T-cell (primary cell): ENCODE measurements at regions not wholly inside any gene's neighbourhood (a gene's known extent, or its start where the extent isn't known, plus 50 kb on each side); places are given as distances from the start of the nearest gene placed in this dataset.

Experiments used
- ATAC-seq, 4 experiments: fragments of 200-7000 bp in 3 of 4; fragments of 150-1000 bp in 1 of 4; cut with Tn5 transposase; replicated peaks in 1 of 4; 1 replicate in 3 of 4; 2 replicates in 1 of 4; pipeline ENCODE4 v1.10.0; 2021; ENCODE audit warnings: moderate library complexity in 3 of 4, mild to moderate bottlenecking in 2 of 4, moderate number of reproducible peaks in 1 of 4
- CTCF ChIA-PET, 2 donors: fragments of 300-600 bp; sonication (Branson Sonifier 250); formaldehyde crosslinking; loops; one replicate each; lab custom pipeline; 2022; ENCODE audit warnings: antibody characterized with exemption in 2 of 2; lab: Charles Lee
- POLR2A ChIA-PET, 2 donors: fragments of 300-600 bp; sonication (Branson Sonifier 250); formaldehyde crosslinking; loops; one replicate each; lab custom pipeline; 2022; ENCODE audit warnings: antibody characterized with exemption in 2 of 2; lab: Charles Lee
- DNase-seq, 35 experiments: peaks; one replicate each; pipeline versions ENCODE4 v3.0.0 to v3.0.0-alpha.2; 2013 to 2023
- H3K27ac ChIP-seq: one replicate; pipeline ENCODE4 v1.5.1; 2013; ENCODE audit warnings: low read length
- H3K27me3 ChIP-seq, 2 experiments: replicated peaks in 1 of 2; 1 replicate in 1 of 2; 2 replicates in 1 of 2; pipeline versions ENCODE4 v1.6.1 to v1.7.0; 2013; ENCODE audit warnings: low read length in 1 of 2, mixed read lengths in 1 of 2; ENCODE audit not compliant: control insufficient read depth in 2 of 2, insufficient read depth in 2 of 2; ENCODE audit errors: extremely low read depth in 1 of 2
- H3K36me3 ChIP-seq, 2 donors: 1 replicate in 1 of 2; 2 replicates in 1 of 2; pipeline versions ENCODE4 v1.6.1 to v1.7.0; 2013; ENCODE audit warnings: low read length in 1 of 2; ENCODE audit not compliant: control insufficient read depth in 2 of 2, insufficient read depth in 1 of 2; ENCODE audit errors: extremely low read depth in 1 of 2
- H3K4me1 ChIP-seq, 2 experiments: 1 replicate in 1 of 2; 2 replicates in 1 of 2; pipeline versions ENCODE4 v1.6.1 to v1.7.0; 2013; ENCODE audit warnings: low read length in 2 of 2, mixed read lengths in 1 of 2; ENCODE audit not compliant: insufficient read depth in 2 of 2, control insufficient read depth in 1 of 2; ENCODE audit errors: extremely low read depth in 1 of 2
- H3K4me3 ChIP-seq, 2 donors: 1 replicate in 1 of 2; 2 replicates in 1 of 2; pipeline versions ENCODE4 v1.5.1 to v1.7.0; 2013; ENCODE audit warnings: mild to moderate bottlenecking in 2 of 2, low read length in 1 of 2, moderate library complexity in 1 of 2; ENCODE audit not compliant: control insufficient read depth in 1 of 2; ENCODE audit errors: extremely low read depth in 1 of 2
- H3K9me3 ChIP-seq: 2 replicates; pipeline ENCODE4 v1.7.0; 2013
- H3K27ac Mint-ChIP-seq, 2 donors: one replicate each; pipeline ENCODE4 v1.8.0; 2020 to 2021; ENCODE audit warnings: mild to moderate bottlenecking in 2 of 2, mixed read lengths in 2 of 2
- H3K27me3 Mint-ChIP-seq, 2 donors: one replicate each; pipeline ENCODE4 v1.8.0; 2021 to 2022; ENCODE audit warnings: mixed read lengths in 2 of 2
- H3K36me3 Mint-ChIP-seq: one replicate; pipeline ENCODE4 v1.8.0; 2021; ENCODE audit warnings: mixed read lengths
- H3K4me1 Mint-ChIP-seq, 3 donors: one replicate each; pipeline ENCODE4 v1.8.0; 2020 to 2022; ENCODE audit warnings: mixed read lengths in 3 of 3, mild to moderate bottlenecking in 1 of 3
- H3K4me3 Mint-ChIP-seq, 3 donors: one replicate each; pipeline ENCODE4 v1.8.0; 2020 to 2022; ENCODE audit warnings: mild to moderate bottlenecking in 3 of 3, mixed read lengths in 3 of 3, moderate library complexity in 3 of 3
- H3K9me3 Mint-ChIP-seq, 3 donors: one replicate each; pipeline ENCODE4 v1.8.0; 2020 to 2022; ENCODE audit warnings: mixed read lengths in 3 of 3
- WGBS: methylation state at CpG from one replicate; pipeline ENCODE4 v1.1.5; 2013; ENCODE audit warnings: missing lambda C conversion rate; ENCODE audit not compliant: insufficient coverage; 5-methylcytosine and 5-hydroxymethylcytosine counted together

- peaks cover 0 to 3% of the 10 kb centered on the region in 2 experiments for H3K27me3 ChIP-seq
- no peaks in the 10 kb centered on the region for H3K4me1 ChIP-seq
- Mint-ChIP-seq H3K4me1 (no peaks in the 10 kb centered on the region), H3K9me3 (no peaks in the 10 kb centered on the region), H3K36me3 (no peaks in the 10 kb centered on the region), H3K4me3 (no peak overlapping the region), H3K27me3 (peaks cover 13% of the 10 kb centered on the region in 2 donors), H3K27ac (no peak overlapping the region)
- H3K36me3 ChIP-seq = no peaks in the 10 kb centered on the region
- no peak overlapping the region for H3K4me3 ChIP-seq
- 73% methylated on average over 5 of the region's 5 CpGs for WGBS
- ChIA-PET POLR2A (no interaction called here), CTCF (interaction anchor here in 1 of 2 donors (0.8 kb wide), 1 partner anchor 12 kb away, joined by 3 read pairs; no protein-coding TSS in a partner anchor)
- ATAC-seq (no peak), DNase-seq (no peak)
- H3K9me3 ChIP-seq = no peaks in the 10 kb centered on the region
- H3K27ac ChIP-seq = no peak overlapping the region
Observed at GRCh38 chr20:56155625-56156024, 92.9 kb upstream of the MC3R start.

GRCh38 chr20:56157530-56158203 lies 90.9 kb upstream of the MC3R start:
- no peaks in the 10 kb centered on the region for H3K9me3 ChIP-seq
- ChIA-PET POLR2A (no interaction called here), CTCF (interaction anchor here in 1 of 2 donors (0.6 kb wide), 1 partner anchor 9 kb away, joined by 4 read pairs; no protein-coding TSS in a partner anchor)
- 70% methylated on average over 4 of the region's 12 CpGs for WGBS
- H3K36me3 Mint-ChIP-seq = no peaks in the 10 kb centered on the region
- H3K27ac Mint-ChIP-seq = no peak overlapping the region
- H3K27me3 Mint-ChIP-seq = peaks cover 14 to 20% of the 10 kb centered on the region in 2 donors
- no peak overlapping the region for H3K4me3 Mint-ChIP-seq
- no peak overlapping the region for H3K27ac ChIP-seq
- peaks cover 0 to 3% of the 10 kb centered on the region in 2 experiments for H3K27me3 ChIP-seq
- H3K36me3 ChIP-seq = no peaks in the 10 kb centered on the region
- DNase-seq = no peak
- H3K9me3 Mint-ChIP-seq = no peaks in the 10 kb centered on the region
- no peaks in the 10 kb centered on the region for H3K4me1 Mint-ChIP-seq
- ATAC-seq = no peak
- no peaks in the 10 kb centered on the region for H3K4me1 ChIP-seq
- no peak overlapping the region for H3K4me3 ChIP-seq

- ChIA-PET POLR2A (no interaction called here), CTCF (interaction anchor here in 1 of 2 donors (0.6 kb wide), 1 partner anchor 9 kb away, joined by 4 read pairs; no protein-coding TSS in a partner anchor)
- H3K9me3 Mint-ChIP-seq = no peaks in the 10 kb centered on the region
- Histone ChIP-seq H3K9me3 (no peaks in the 10 kb centered on the region), H3K4me1 (no peaks in the 10 kb centered on the region), H3K36me3 (no peaks in the 10 kb centered on the region), H3K27ac (no peak overlapping the region), H3K27me3 (peaks cover 0 to 3% of the 10 kb centered on the region in 2 experiments), H3K4me3 (no peak overlapping the region)
- ATAC-seq = no peak
- WGBS = no CpG with 5 or more reads among the region's 1 CpG
- no peak for DNase-seq
- H3K4me1 Mint-ChIP-seq = no peaks in the 10 kb centered on the region
- H3K27ac Mint-ChIP-seq = no peak overlapping the region
- H3K4me3 Mint-ChIP-seq = no peak overlapping the region
- no peaks in the 10 kb centered on the region for H3K36me3 Mint-ChIP-seq
- peaks cover 14 to 24% of the 10 kb centered on the region in 2 donors for H3K27me3 Mint-ChIP-seq
Observed at GRCh38 chr20:56158489-56158888, 90.0 kb upstream of the MC3R start.

GRCh38 chr20:56160956-56161355 lies 87.6 kb upstream of the MC3R start:
- Histone ChIP-seq H3K27me3 (peaks cover 0 to 3% of the 10 kb centered on the region in 2 experiments), H3K27ac (no peak overlapping the region), H3K36me3 (no peaks in the 10 kb centered on the region), H3K4me3 (no peak overlapping the region), H3K4me1 (no peaks in the 10 kb centered on the region), H3K9me3 (no peaks in the 10 kb centered on the region)
- Mint-ChIP-seq H3K36me3 (no peaks in the 10 kb centered on the region), H3K4me3 (no peak overlapping the region), H3K27ac (no peak overlapping the region), H3K9me3 (peaks cover 0 to 3% (median 0%) of the 10 kb centered on the region in 3 donors), H3K27me3 (peaks cover 10 to 21% of the 10 kb centered on the region in 2 donors), H3K4me1 (no peaks in the 10 kb centered on the region)
- ATAC-seq = no peak
- no peak for DNase-seq
- WGBS = 51% methylated on average over 5 of the region's 6 CpGs
- ChIA-PET CTCF (interaction anchor here in 1 of 2 donors (0.7 kb wide), 1 partner anchor 161 kb away, joined by 3 read pairs; no protein-coding TSS in a partner anchor), POLR2A (no interaction called here)

GRCh38 chr20:56163806-56164205 lies 84.7 kb upstream of the MC3R start:
- POLR2A ChIA-PET = no interaction called here
- Histone ChIP-seq H3K9me3 (no peaks in the 10 kb centered on the region), H3K4me3 (no peak overlapping the region), H3K36me3 (no peaks in the 10 kb centered on the region), H3K27ac (no peak overlapping the region), H3K27me3 (peaks cover 0 to 3% of the 10 kb centered on the region in 2 experiments), H3K4me1 (no peaks in the 10 kb centered on the region)
- H3K27ac Mint-ChIP-seq = no peak overlapping the region
- DNase-seq (no peak), ATAC-seq (no peak)
- CTCF ChIA-PET = no interaction called here
- peaks cover 0 to 4% (median 0%) of the 10 kb centered on the region in 3 donors for H3K9me3 Mint-ChIP-seq
- H3K27me3 Mint-ChIP-seq = peaks cover 6 to 16% of the 10 kb centered on the region in 2 donors
- no peak overlapping the region for H3K4me3 Mint-ChIP-seq
- 13% methylated on average over 1 of the region's 6 CpGs for WGBS
- no peaks in the 10 kb centered on the region for H3K36me3 Mint-ChIP-seq
- H3K4me1 Mint-ChIP-seq = no peaks in the 10 kb centered on the region

- ChIA-PET POLR2A (no interaction called here), CTCF (interaction anchor here in 1 of 2 donors (0.7 kb wide), 1 partner anchor 9 kb away, joined by 4 read pairs; no protein-coding TSS in a partner anchor)
- Mint-ChIP-seq H3K36me3 (no peaks in the 10 kb centered on the region), H3K27me3 (peaks cover 2 to 15% of the 10 kb centered on the region in 2 donors), H3K27ac (no peak overlapping the region), H3K4me3 (no peak overlapping the region), H3K9me3 (peaks cover 0 to 8% (median 0%) of the 10 kb centered on the region in 3 donors), H3K4me1 (no peaks in the 10 kb centered on the region)
- ATAC-seq (no peak), DNase-seq (no peak)
- no peaks in the 10 kb centered on the region for H3K27me3 ChIP-seq
- no peaks in the 10 kb centered on the region for H3K36me3 ChIP-seq
- no peak overlapping the region for H3K4me3 ChIP-seq
- no peaks in the 10 kb centered on the region for H3K9me3 ChIP-seq
- H3K27ac ChIP-seq = no peak overlapping the region
- no peaks in the 10 kb centered on the region for H3K4me1 ChIP-seq
- 86% methylated on average over 10 of the region's 15 CpGs for WGBS
Observed at GRCh38 chr20:56166781-56167465, 81.6 kb upstream of the MC3R start.
